ENCODE measurements at regions not wholly inside any gene's neighbourhood (a gene's known extent, or its start where the extent isn't known, plus 50 kb on each side); places are given as distances from the start of the nearest gene placed in this dataset.

- Histone ChIP-seq H2AFZ (ENCODE audit: low read length) (no peak overlapping the region), H3K4me1 (replicated peaks in 1 of 4; ENCODE audit: control insufficient read depth in 3 of 4, insufficient read depth in 4 of 4, low read length in 3 of 4) (peaks cover 3 to 10% (median 7%) of the 10 kb centered on the region in 4 experiments; a peak in 5 of 7 replicates), H2BK12ac (ENCODE audit: low read depth, low read length) (no peak overlapping the region), H3K14ac (ENCODE audit: insufficient read length) (no peak overlapping the region), H3K4ac (replicated peaks; ENCODE audit: insufficient read length, low read depth, low read length) (no peak overlapping the region), H3K9me3 (ENCODE audit: insufficient read depth in 2 of 2, low read depth in 1 of 2, low read length in 1 of 2) (no peaks in the 10 kb centered on the region), H4K20me1 (replicated peaks in 1 of 2; ENCODE audit: control insufficient read depth in 1 of 2, insufficient read depth in 2 of 2, low read length in 2 of 2) (no peaks in the 10 kb centered on the region), H3K9ac (replicated peaks in 1 of 4; ENCODE audit: extremely low read depth in 1 of 4, low read depth in 3 of 4, low read length in 3 of 4) (no peak overlapping the region), H3K4me3 (ENCODE audit: extremely low read depth in 1 of 4, insufficient read depth in 2 of 4, low read depth in 3 of 4, low read length in 4 of 4) (no peak overlapping the region), H2BK120ac (replicated peaks; ENCODE audit: low read depth, low read length) (no peak overlapping the region), H3K36me3 (ENCODE audit: control insufficient read depth in 2 of 4, insufficient read depth in 4 of 4, low read length in 3 of 4) (no peaks in the 10 kb centered on the region), H3K23me2 (ENCODE audit: low read depth, low read length) (no peaks in the 10 kb centered on the region), H3K27me3 (replicated peaks in 1 of 4; ENCODE audit: control insufficient read depth in 3 of 4, extremely low read depth in 1 of 4, insufficient read depth in 3 of 4, low read length in 3 of 4) (no peaks in the 10 kb centered on the region), H3K56ac (replicated peaks; ENCODE audit: insufficient read length, low read depth, low read length) (no peak overlapping the region), H4K8ac (ENCODE audit: extremely low read depth, insufficient read depth, low read length) (no peak overlapping the region), H2BK5ac (ENCODE audit: low read depth, low read length) (no peak overlapping the region), H4K5ac (ENCODE audit: insufficient read length, low read depth, low read length) (no peak overlapping the region), H3K23ac (ENCODE audit: insufficient read length) (no peak overlapping the region), H3K18ac (ENCODE audit: extremely low read depth, low read length) (no peak overlapping the region), H3K27ac (ENCODE audit: low read depth, low read length) (no peak overlapping the region), H3K4me2 (ENCODE audit: insufficient read depth in 1 of 2, low read depth in 2 of 2, low read length in 2 of 2) (no peak overlapping the region), H2BK20ac (ENCODE audit: low read length) (no peak overlapping the region), H2AK5ac (ENCODE audit: low read depth, low read length) (no peak overlapping the region), H4K91ac (replicated peaks; ENCODE audit: insufficient read length, low read length) (no peak overlapping the region), H3K79me2 (ENCODE audit: control insufficient read depth in 1 of 2, insufficient read depth in 2 of 2, low read length in 2 of 2) (no peaks in the 10 kb centered on the region), H2BK15ac (ENCODE audit: low read length) (no peak overlapping the region), H3K79me1 (ENCODE audit: low read depth, low read length) (no peaks in the 10 kb centered on the region)
- DNase-seq (ENCODE audit: low read depth in 1 of 2, low spot score in 2 of 2) (no peak), FAIRE-seq (no peak)
- 56% methylated on average over 4 of the region's 4 CpGs; no CpG with 5 or more reads in 1 of the 2 experiments for WGBS, 2 experiments (ENCODE audit: extremely low coverage in 1 of 2, insufficient coverage in 1 of 2, insufficient read length in 1 of 2, insufficient replicate concordance in 2 of 2, low coverage in 1 of 2, low lambda C conversion rate in 2 of 2, missing lambda C conversion rate in 1 of 2)
- POLR2A ChIA-PET (ENCODE audit: partially characterized antibody): no interaction called here
- CTCF ChIA-PET (ENCODE audit: partially characterized antibody): interaction anchor here (1.4 kb wide), 1 partner anchor 134 kb away, joined by 5 read pairs; no protein-coding TSS in a partner anchor
- TF ChIP-seq SP2 (IDR thresholded peaks at IDR 0.05; ENCODE audit: low read length) (no peak), KDM4A (IDR thresholded peaks at IDR 0.05; ENCODE audit: low read depth, low read length, severe bottlenecking) (no peak)
Observed at GRCh38 chr2:122034777-122035176, 279.3 kb downstream of the TSN start.
